ENCODE measurements at regions not wholly inside any gene's neighbourhood (a gene's known extent, or its start where the extent isn't known, plus 50 kb on each side); places are given as distances from the start of the nearest gene placed in this dataset.

DNA sequence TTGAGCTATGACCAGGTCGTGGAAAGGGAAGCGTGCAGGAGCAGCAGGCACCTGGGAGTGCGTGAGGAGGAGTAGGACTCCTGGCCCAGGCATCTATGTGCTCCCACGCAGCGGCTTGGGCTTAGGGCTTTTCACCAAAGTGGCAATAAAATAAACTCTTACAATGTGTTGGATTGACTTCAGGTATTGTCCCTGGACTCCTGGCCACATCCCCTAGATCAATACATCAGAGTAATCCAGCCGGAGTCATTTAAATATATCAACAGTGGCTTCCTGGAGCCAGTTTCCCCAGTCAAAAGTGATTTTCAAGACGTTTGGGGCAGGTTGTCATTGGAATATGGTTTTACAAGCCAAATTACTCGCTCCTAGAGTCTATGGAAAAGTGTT lies 344.4 kb downstream of the WDR11 start:
- SMC1A ChIA-PET (ENCODE audit: uncharacterized antibody, unreplicated experiment), result no interaction called here
- BruUV-seq (replicated peaks), result no TSS peak
- POLR2A ChIA-PET, result no interaction called here

DNA sequence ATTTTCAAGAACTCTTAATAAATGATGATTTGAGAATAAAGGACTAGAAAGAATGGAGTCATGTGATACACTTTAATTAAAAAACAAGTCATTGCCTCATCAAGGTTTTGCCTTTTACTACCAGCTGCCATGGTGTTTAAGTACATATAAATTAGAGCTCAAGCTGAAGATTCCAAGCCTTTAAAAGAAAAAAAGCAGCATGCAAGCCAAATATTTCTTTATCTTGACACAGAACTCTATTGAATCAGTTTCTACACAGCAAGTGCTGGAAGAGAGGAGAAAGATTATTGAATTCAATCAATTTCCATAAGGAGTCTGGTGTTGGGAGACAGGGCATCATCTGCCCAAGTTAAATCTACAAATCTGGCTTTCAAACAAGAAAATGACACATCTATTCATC lies 347.9 kb downstream of the WDR11 start:
- Histone ChIP-seq H3K27me3 (replicated peaks in 1 of 2; ENCODE audit: control insufficient read depth in 2 of 2, insufficient read depth in 2 of 2, low read length in 1 of 2) (no peaks in the 10 kb centered on the region), H2AFZ (ENCODE audit: control insufficient read depth, low read depth, low read length) (no peak overlapping the region), H3K9me3 (replicated peaks; ENCODE audit: control insufficient read depth, insufficient read depth, low read length) (no peaks in the 10 kb centered on the region), H3K79me2 (ENCODE audit: control insufficient read depth, insufficient read depth, low read length) (no peaks in the 10 kb centered on the region), H3K27ac (ENCODE audit: control insufficient read depth, insufficient read depth) (no peak overlapping the region), H4K20me1 (ENCODE audit: control insufficient read depth, insufficient read depth) (no peaks in the 10 kb centered on the region), H3K4me2 (ENCODE audit: control insufficient read depth, insufficient read depth) (no peak overlapping the region), H3K4me1 (ENCODE audit: control insufficient read depth, insufficient read depth, low read length) (no peaks in the 10 kb centered on the region), H3K36me3 (ENCODE audit: control insufficient read depth in 2 of 2, insufficient read depth in 2 of 2, low read length in 1 of 2) (no peaks in the 10 kb centered on the region), H3K4me3 (no peak overlapping the region), H3K9ac (ENCODE audit: control insufficient read depth, insufficient read depth, low read length) (no peak overlapping the region)
- ChIA-PET CTCF (interaction anchor here (1.6 kb wide), 1 partner anchor 11 kb away, joined by 3 read pairs; no protein-coding TSS in a partner anchor), POLR2A (no interaction called here), RAD21 (ENCODE audit: unreplicated experiment) (no interaction called here), SMC1A (ENCODE audit: uncharacterized antibody, unreplicated experiment) (no interaction called here)
- DNase-seq (ENCODE audit: low read depth, low spot score) (no peak), ATAC-seq (no peak), FAIRE-seq (no peak)
- intact Hi-C loops (cut with micrococcal nuclease; ENCODE audit: unreplicated experiment), result no loop called here
- no TSS peak for BruUV-seq (replicated peaks)
- in situ Hi-C loops (cut with MboI), result no loop called here
- TF ChIP-seq, protein P1, sequence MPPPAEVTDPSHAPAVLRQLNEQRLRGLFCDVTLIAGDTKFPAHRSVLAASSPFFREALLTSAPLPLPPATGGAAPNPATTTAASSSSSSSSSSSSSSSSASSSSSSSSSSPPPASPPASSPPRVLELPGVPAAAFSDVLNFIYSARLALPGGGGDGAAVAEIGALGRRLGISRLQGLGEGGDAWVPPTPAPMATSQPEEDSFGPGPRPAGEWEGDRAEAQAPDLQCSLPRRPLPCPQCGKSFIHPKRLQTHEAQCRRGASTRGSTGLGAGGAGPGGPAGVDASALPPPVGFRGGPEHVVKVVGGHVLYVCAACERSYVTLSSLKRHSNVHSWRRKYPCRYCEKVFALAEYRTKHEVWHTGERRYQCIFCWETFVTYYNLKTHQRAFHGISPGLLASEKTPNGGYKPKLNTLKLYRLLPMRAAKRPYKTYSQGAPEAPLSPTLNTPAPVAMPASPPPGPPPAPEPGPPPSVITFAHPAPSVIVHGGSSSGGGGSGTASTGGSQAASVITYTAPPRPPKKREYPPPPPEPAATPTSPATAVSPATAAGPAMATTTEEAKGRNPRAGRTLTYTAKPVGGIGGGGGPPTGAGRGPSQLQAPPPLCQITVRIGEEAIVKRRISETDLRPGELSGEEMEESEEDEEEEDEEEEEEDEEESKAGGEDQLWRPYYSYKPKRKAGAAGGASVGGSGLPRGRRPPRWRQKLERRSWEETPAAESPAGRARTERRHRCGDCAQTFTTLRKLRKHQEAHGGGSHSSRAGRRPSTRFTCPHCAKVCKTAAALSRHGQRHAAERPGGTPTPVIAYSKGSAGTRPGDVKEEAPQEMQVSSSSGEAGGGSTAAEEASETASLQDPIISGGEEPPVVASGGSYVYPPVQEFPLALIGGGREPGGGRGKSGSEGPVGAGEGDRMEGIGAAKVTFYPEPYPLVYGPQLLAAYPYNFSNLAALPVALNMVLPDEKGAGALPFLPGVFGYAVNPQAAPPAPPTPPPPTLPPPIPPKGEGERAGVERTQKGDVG (CRISPR knock-in tag; IDR thresholded peaks at IDR 0.05), result no peak
- TF ChIP-seq, protein P2, sequence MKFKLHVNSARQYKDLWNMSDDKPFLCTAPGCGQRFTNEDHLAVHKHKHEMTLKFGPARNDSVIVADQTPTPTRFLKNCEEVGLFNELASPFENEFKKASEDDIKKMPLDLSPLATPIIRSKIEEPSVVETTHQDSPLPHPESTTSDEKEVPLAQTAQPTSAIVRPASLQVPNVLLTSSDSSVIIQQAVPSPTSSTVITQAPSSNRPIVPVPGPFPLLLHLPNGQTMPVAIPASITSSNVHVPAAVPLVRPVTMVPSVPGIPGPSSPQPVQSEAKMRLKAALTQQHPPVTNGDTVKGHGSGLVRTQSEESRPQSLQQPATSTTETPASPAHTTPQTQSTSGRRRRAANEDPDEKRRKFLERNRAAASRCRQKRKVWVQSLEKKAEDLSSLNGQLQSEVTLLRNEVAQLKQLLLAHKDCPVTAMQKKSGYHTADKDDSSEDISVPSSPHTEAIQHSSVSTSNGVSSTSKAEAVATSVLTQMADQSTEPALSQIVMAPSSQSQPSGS (IDR thresholded peaks at IDR 0.05; ENCODE audit: low read length), result no peak
- TF ChIP-seq MEF2A (IDR thresholded peaks at IDR 0.05; ENCODE audit: insufficient read depth, low read depth, low read length) (no peak), TCF7 (IDR thresholded peaks at IDR 0.05; ENCODE audit: borderline replicate concordance) (no peak)
- TF ChIP-seq, protein P3, sequence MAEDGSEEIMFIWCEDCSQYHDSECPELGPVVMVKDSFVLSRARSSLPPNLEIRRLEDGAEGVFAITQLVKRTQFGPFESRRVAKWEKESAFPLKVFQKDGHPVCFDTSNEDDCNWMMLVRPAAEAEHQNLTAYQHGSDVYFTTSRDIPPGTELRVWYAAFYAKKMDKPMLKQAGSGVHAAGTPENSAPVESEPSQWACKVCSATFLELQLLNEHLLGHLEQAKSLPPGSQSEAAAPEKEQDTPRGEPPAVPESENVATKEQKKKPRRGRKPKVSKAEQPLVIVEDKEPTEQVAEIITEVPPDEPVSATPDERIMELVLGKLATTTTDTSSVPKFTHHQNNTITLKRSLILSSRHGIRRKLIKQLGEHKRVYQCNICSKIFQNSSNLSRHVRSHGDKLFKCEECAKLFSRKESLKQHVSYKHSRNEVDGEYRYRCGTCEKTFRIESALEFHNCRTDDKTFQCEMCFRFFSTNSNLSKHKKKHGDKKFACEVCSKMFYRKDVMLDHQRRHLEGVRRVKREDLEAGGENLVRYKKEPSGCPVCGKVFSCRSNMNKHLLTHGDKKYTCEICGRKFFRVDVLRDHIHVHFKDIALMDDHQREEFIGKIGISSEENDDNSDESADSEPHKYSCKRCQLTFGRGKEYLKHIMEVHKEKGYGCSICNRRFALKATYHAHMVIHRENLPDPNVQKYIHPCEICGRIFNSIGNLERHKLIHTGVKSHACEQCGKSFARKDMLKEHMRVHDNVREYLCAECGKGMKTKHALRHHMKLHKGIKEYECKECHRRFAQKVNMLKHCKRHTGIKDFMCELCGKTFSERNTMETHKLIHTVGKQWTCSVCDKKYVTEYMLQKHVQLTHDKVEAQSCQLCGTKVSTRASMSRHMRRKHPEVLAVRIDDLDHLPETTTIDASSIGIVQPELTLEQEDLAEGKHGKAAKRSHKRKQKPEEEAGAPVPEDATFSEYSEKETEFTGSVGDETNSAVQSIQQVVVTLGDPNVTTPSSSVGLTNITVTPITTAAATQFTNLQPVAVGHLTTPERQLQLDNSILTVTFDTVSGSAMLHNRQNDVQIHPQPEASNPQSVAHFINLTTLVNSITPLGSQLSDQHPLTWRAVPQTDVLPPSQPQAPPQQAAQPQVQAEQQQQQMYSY (CRISPR knock-in tag; IDR thresholded peaks at IDR 0.05), result no peak

More for the DNA sequence above, 344.4 kb downstream of the WDR11 start:
- FAIRE-seq (no peak), ATAC-seq (no peak), DNase-seq (ENCODE audit: low read depth, low spot score) (no peak)
- H3K27ac ChIP-seq (ENCODE audit: control insufficient read depth, insufficient read depth), result no peak overlapping the region
- ChIA-PET RAD21 (ENCODE audit: unreplicated experiment) (no interaction called here), CTCF (no interaction called here)
- no peak overlapping the region for H3K4me2 ChIP-seq (ENCODE audit: control insufficient read depth, insufficient read depth)
- no peak overlapping the region for H3K4me3 ChIP-seq
- 6% methylated on average over 8 of the region's 8 CpGs for WGBS (ENCODE audit: insufficient coverage, insufficient replicate concordance, low lambda C conversion rate, missing lambda C conversion rate)
- no peaks in the 10 kb centered on the region for H3K4me1 ChIP-seq (ENCODE audit: control insufficient read depth, insufficient read depth, low read length)
- intact Hi-C loops (cut with micrococcal nuclease; ENCODE audit: unreplicated experiment) (no loop called here), in situ Hi-C loops (cut with MboI) (no loop called here)
- TF ChIP-seq CHD1 (IDR thresholded peaks at IDR 0.05; ENCODE audit: low read depth, low read length) (no peak), POU2F2 (IDR thresholded peaks at IDR 0.05; ENCODE audit: borderline replicate concordance, low read depth, low read length) (no peak)
- TF ChIP-seq, protein P4, sequence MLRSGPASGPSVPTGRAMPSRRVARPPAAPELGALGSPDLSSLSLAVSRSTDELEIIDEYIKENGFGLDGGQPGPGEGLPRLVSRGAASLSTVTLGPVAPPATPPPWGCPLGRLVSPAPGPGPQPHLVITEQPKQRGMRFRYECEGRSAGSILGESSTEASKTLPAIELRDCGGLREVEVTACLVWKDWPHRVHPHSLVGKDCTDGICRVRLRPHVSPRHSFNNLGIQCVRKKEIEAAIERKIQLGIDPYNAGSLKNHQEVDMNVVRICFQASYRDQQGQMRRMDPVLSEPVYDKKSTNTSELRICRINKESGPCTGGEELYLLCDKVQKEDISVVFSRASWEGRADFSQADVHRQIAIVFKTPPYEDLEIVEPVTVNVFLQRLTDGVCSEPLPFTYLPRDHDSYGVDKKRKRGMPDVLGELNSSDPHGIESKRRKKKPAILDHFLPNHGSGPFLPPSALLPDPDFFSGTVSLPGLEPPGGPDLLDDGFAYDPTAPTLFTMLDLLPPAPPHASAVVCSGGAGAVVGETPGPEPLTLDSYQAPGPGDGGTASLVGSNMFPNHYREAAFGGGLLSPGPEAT (IDR thresholded peaks at IDR 0.05; ENCODE audit: low read depth), result no peak
- H2AFZ ChIP-seq (ENCODE audit: control insufficient read depth, low read depth, low read length), result no peak overlapping the region
- H3K79me2 ChIP-seq (ENCODE audit: control insufficient read depth, insufficient read depth, low read length), result no peaks in the 10 kb centered on the region
- no peaks in the 10 kb centered on the region for H3K36me3 ChIP-seq (ENCODE audit: control insufficient read depth in 2 of 2, insufficient read depth in 2 of 2, low read length in 1 of 2)
- H3K9ac ChIP-seq (ENCODE audit: control insufficient read depth, insufficient read depth, low read length), result no peak overlapping the region
- no peaks in the 10 kb centered on the region for H3K9me3 ChIP-seq (replicated peaks; ENCODE audit: control insufficient read depth, insufficient read depth, low read length)
- H3K27me3 ChIP-seq (replicated peaks in 1 of 2; ENCODE audit: control insufficient read depth in 2 of 2, insufficient read depth in 2 of 2, low read length in 1 of 2), result no peaks in the 10 kb centered on the region
- H4K20me1 ChIP-seq (ENCODE audit: control insufficient read depth, insufficient read depth), result no peaks in the 10 kb centered on the region

Data from GM12878 (cell line).